Colonic mucosa (tissue), 4 donors: ENCODE measurements at regions not wholly inside any gene's neighbourhood (a gene's known extent, or its start where the extent isn't known, plus 50 kb on each side); places are given as distances from the start of the nearest gene placed in this dataset.

Experiments used
- DNase-seq: peaks from one replicate; pipeline ENCODE4 v3.0.0-alpha.2; 2020
- H3K27ac ChIP-seq: fragments of 200-600 bp; one replicate; pipeline ENCODE4 v1.8.0; 2021
- H3K27me3 ChIP-seq: fragments of 200-600 bp; one replicate; pipeline ENCODE4 v1.8.0; 2021
- H3K36me3 ChIP-seq: fragments of 200-600 bp; one replicate; pipeline ENCODE4 v1.8.0; 2021
- H3K4me1 ChIP-seq: fragments of 200-600 bp; one replicate; pipeline ENCODE4 v1.8.0; 2021; ENCODE audit warnings: mild to moderate bottlenecking
- H3K4me3 ChIP-seq: fragments of 200-600 bp; one replicate; pipeline ENCODE4 v1.8.0; 2021
- H3K9ac ChIP-seq, 2 donors: one replicate each; pipeline ENCODE4 v1.7.0; 2013; ENCODE audit warnings: control low read depth in 2 of 2, low read depth in 2 of 2, low read length in 2 of 2
- H3K9me3 ChIP-seq: fragments of 200-600 bp; one replicate; pipeline ENCODE4 v1.8.0; 2021
- intact Hi-C: fragments of 100-400 bp; cut with DNase I; formaldehyde crosslinking; loops from one replicate; pipeline ENCODE4 v1.14.1; 2022
- TF ChIP-seq, protein P1 (sequence below): fragments of 200-600 bp; IDR thresholded peaks from one replicate; pipeline ENCODE4 v1.8.0; 2022; ENCODE audit warnings: antibody characterized with exemption, mild to moderate bottlenecking
- donor health status: healthy.
- donor health status: DM: no; HTN: no; CAD: no.
- donor health status: DM: no; HTN: no; CAD: no.

- no peaks in the 10 kb centered on the region for H3K36me3 ChIP-seq
- H3K9ac ChIP-seq, result no peak overlapping the region
- TF ChIP-seq, protein P1, sequence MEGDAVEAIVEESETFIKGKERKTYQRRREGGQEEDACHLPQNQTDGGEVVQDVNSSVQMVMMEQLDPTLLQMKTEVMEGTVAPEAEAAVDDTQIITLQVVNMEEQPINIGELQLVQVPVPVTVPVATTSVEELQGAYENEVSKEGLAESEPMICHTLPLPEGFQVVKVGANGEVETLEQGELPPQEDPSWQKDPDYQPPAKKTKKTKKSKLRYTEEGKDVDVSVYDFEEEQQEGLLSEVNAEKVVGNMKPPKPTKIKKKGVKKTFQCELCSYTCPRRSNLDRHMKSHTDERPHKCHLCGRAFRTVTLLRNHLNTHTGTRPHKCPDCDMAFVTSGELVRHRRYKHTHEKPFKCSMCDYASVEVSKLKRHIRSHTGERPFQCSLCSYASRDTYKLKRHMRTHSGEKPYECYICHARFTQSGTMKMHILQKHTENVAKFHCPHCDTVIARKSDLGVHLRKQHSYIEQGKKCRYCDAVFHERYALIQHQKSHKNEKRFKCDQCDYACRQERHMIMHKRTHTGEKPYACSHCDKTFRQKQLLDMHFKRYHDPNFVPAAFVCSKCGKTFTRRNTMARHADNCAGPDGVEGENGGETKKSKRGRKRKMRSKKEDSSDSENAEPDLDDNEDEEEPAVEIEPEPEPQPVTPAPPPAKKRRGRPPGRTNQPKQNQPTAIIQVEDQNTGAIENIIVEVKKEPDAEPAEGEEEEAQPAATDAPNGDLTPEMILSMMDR, result no peak
Measured at GRCh38 chr2:239539083-239539775, 138.4 kb upstream of the HDAC4 start.

GRCh38 chr2:239538357-239539052 lies 137.7 kb upstream of the HDAC4 start:
- Histone ChIP-seq H3K27ac (no peak overlapping the region), H3K9ac (no peak overlapping the region), H3K4me1 (no peaks in the 10 kb centered on the region), H3K4me3 (no peak overlapping the region), H3K27me3 (no peaks in the 10 kb centered on the region), H3K9me3 (no peaks in the 10 kb centered on the region), H3K36me3 (no peaks in the 10 kb centered on the region)
- DNase-seq, result no peak
- TF ChIP-seq, protein P1, result no peak
- intact Hi-C loops, result no loop called here

More at GRCh38 chr2:239539083-239539775, 138.4 kb upstream of the HDAC4 start:
- DNase-seq, result no peak
- no peaks in the 10 kb centered on the region for H3K9me3 ChIP-seq
- H3K27ac ChIP-seq, result no peak overlapping the region
- no peaks in the 10 kb centered on the region for H3K27me3 ChIP-seq
- H3K4me3 ChIP-seq, result no peak overlapping the region
- no peaks in the 10 kb centered on the region for H3K4me1 ChIP-seq
- intact Hi-C loops, result no loop called here

DNA sequence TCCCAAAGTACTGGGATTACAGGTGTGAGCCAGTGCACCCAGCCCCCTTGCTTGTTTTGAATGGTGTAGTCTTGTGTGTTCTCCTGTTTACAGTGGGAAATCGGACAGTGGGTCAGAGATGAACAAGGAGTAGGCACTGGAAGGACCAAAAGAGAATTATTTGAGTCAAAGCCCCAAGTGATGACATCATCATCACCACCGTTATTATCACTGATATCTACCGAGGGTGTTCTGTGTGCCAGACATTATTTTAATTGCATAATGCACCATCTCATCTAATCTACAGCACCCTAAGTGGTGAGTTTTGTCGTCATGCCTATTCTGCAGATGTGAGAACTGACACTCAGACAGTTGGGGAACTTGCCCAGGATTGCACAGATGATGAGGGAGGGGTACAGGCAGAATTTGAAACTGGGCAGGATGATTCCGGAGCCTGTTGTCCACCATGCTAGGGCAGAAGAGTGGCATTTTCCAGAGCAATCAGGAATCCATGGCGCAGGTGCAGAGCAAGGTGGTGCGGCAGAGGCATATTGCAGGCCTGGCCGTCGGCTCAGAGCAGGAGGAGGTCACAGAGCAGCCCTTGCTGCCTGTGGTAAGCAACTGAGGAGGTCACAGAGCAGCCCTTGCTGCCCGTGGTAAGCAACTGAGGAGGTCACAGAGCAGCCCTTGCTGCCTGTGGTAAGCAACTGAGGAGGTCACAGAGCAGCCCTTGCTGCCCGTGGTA lies 137.0 kb upstream of the HDAC4 start:
- H3K27me3 ChIP-seq, result no peaks in the 10 kb centered on the region
- H3K27ac ChIP-seq, result no peak overlapping the region
- H3K36me3 ChIP-seq, result no peaks in the 10 kb centered on the region
- no peak overlapping the region for H3K9ac ChIP-seq
- H3K4me3 ChIP-seq, result no peak overlapping the region
- no peaks in the 10 kb centered on the region for H3K4me1 ChIP-seq
- TF ChIP-seq, protein P1, result no peak
- intact Hi-C loops, result no loop called here
- DNase-seq, result no peak
- no peaks in the 10 kb centered on the region for H3K9me3 ChIP-seq

GRCh38 chr2:239536186-239536585 lies 135.4 kb upstream of the HDAC4 start:
- Histone ChIP-seq H3K36me3 (no peaks in the 10 kb centered on the region), H3K27me3 (no peaks in the 10 kb centered on the region), H3K9me3 (no peaks in the 10 kb centered on the region), H3K4me1 (no peaks in the 10 kb centered on the region), H3K4me3 (no peak overlapping the region), H3K27ac (no peak overlapping the region), H3K9ac (no peak overlapping the region)
- DNase-seq, result no peak
- intact Hi-C loops, result no loop called here
- TF ChIP-seq, protein P1, result no peak

DNA sequence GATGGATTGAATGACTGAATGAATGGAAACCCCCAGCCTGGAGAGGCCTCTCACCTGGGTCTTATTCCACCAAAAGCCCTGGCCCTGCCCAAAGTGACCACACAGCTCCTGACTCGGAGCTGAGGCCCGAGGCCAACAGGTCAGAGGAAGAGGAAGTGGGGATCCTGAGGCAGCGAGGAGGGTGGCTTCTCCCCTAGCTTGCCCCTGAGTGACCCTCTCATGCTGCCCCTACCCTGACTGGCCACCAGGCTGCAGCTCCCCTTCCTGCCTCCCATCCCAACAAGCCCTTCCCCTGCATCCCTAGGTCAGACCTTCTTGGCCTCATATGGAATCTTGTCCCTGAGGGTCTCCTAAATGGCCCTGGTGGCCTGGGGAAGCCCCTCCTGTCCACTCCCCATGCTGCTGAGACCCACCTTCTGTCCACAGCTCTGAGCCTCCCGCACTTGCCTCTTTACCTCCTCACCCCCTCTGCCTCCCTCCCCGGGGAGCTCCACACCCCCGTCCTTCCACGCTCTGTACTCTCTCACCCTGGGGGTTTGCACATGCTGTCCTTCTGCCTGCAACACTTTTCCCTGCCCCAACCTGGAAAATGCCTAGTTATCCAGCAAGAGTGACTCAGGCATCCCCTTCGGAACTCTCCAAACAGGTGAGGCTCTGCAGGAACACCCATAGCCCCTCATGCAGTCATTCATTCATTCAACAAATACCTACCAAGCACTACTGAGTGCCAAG lies 134.8 kb upstream of the HDAC4 start:
- TF ChIP-seq, protein P1, result no peak
- Histone ChIP-seq H3K27me3 (no peaks in the 10 kb centered on the region), H3K4me3 (no peak overlapping the region), H3K4me1 (no peaks in the 10 kb centered on the region), H3K9ac (no peak overlapping the region), H3K27ac (no peak overlapping the region), H3K9me3 (no peaks in the 10 kb centered on the region), H3K36me3 (no peaks in the 10 kb centered on the region)
- intact Hi-C loops, result no loop called here
- DNase-seq, result no peak
